ENCODE measurements at regions not wholly inside any gene's neighbourhood (a gene's known extent, or its start where the extent isn't known, plus 50 kb on each side); places are given as distances from the start of the nearest gene placed in this dataset.
"Not testable (repeated sequence)": the region's sequence is repeated elsewhere in the genome, so short reads cannot be mapped to it uniquely, and the experiment has no call there.

GRCh38 chr16:87043231-87044031 is 273.8 kb downstream of the C16orf95 start:
- DNase-seq: peak; percentile 11

GRCh38 chr16:87044032-87044382 is 273.2 kb downstream of the C16orf95 start:
- DNase-seq: no peak

- no peak for DNase-seq
Observed at GRCh38 chr16:87044829-87045228, 272.4 kb downstream of the C16orf95 start.

GRCh38 chr16:87045466-87046216 is 271.6 kb downstream of the C16orf95 start:
- DNase-seq: peak; percentile 58

GRCh38 chr16:87046235-87046634 is 271.0 kb downstream of the C16orf95 start:
- no peak for DNase-seq

- DNase-seq: peak; percentile 97
Observed at GRCh38 chr16:87047221-87048037, 269.8 kb downstream of the C16orf95 start.

GRCh38 chr16:87048038-87048729 is 269.0 kb downstream of the C16orf95 start:
- no peak for DNase-seq

GRCh38 chr16:87048730-87049115 is 268.5 kb downstream of the C16orf95 start:
- no peak for DNase-seq

GRCh38 chr16:87049216-87049615 is 268.0 kb downstream of the C16orf95 start:
- not testable (repeated sequence) for DNase-seq

GRCh38 chr16:87050142-87050541 is 267.1 kb downstream of the C16orf95 start:
- DNase-seq: no peak

- DNase-seq: peak; percentile 49
Observed at GRCh38 chr16:87051526-87052320, 265.5 kb downstream of the C16orf95 start.

- no peak for DNase-seq
Observed at GRCh38 chr16:87052506-87052905, 264.7 kb downstream of the C16orf95 start.

GRCh38 chr16:87053016-87053982 is 263.9 kb downstream of the C16orf95 start:
- no peak for DNase-seq

GRCh38 chr16:87054154-87054553 is 263.0 kb downstream of the C16orf95 start:
- DNase-seq: no peak

GRCh38 chr16:87054856-87055255 is 262.3 kb downstream of the C16orf95 start:
- no peak for DNase-seq

GRCh38 chr16:87056083-87056482 is 261.1 kb downstream of the C16orf95 start:
- no peak for DNase-seq

GRCh38 chr16:87056551-87056950 is 260.6 kb downstream of the C16orf95 start:
- DNase-seq: no peak

GRCh38 chr16:87057211-87057881 is 259.8 kb downstream of the C16orf95 start:
- no peak for DNase-seq

GRCh38 chr16:87057951-87058560 is 259.1 kb downstream of the C16orf95 start:
- no peak for DNase-seq
